ENCODE measurements at regions not wholly inside any gene's neighbourhood (a gene's known extent, or its start where the extent isn't known, plus 50 kb on each side); places are given as distances from the start of the nearest gene placed in this dataset.

- no peaks in the 10 kb centered on the region for H3K4me1 ChIP-seq (ENCODE audit: control insufficient read depth, low read length)
- H3K4me3 ChIP-seq (ENCODE audit: low read length) = no peak overlapping the region
- H3K79me2 ChIP-seq (ENCODE audit: control insufficient read depth, low read length) = no peaks in the 10 kb centered on the region
- no peaks in the 10 kb centered on the region for H3F3A ChIP-seq (ENCODE audit: control insufficient read depth, insufficient read depth)
- H3K27me3 ChIP-seq (ENCODE audit: control insufficient read depth, low read length) = no peaks in the 10 kb centered on the region
- H3K4me2 ChIP-seq (ENCODE audit: low read length) = no peak overlapping the region
- TF ChIP-seq CTCF (IDR thresholded peaks at IDR 0.05; ENCODE audit: low read depth, low read length, poor library complexity, severe bottlenecking) (no peak), EZH2phosphoT487 (IDR thresholded peaks at IDR 0.05; ENCODE audit: borderline replicate concordance, low read length) (no peak)
- H3K36me3 ChIP-seq (ENCODE audit: control insufficient read depth, low read length) = no peaks in the 10 kb centered on the region
- no peaks in the 10 kb centered on the region for H3K9me3 ChIP-seq (ENCODE audit: control insufficient read depth, insufficient read depth, low read length)
- H3K27ac ChIP-seq (ENCODE audit: low read depth, low read length) = no peak overlapping the region
- H3K9me2 ChIP-seq (replicated peaks; ENCODE audit: control insufficient read depth, low read length) = no peaks in the 10 kb centered on the region
- no peaks in the 10 kb centered on the region for H4K20me1 ChIP-seq (ENCODE audit: control insufficient read depth, insufficient read depth, low read depth, low read length)
Measured at GRCh38 chr10:8776926-8777622, 722.6 kb downstream of the GATA3 start.

- H3K27ac ChIP-seq (ENCODE audit: low read depth, low read length) = no peak overlapping the region
- H3F3A ChIP-seq (ENCODE audit: control insufficient read depth, insufficient read depth) = no peaks in the 10 kb centered on the region
Measured at GRCh38 chr10:8778713-8779112, 724.2 kb downstream of the GATA3 start.

GRCh38 chr10:8787649-8788048 is 733.2 kb downstream of the GATA3 start:
- Histone ChIP-seq H3K9me2 (replicated peaks; ENCODE audit: control insufficient read depth, low read length) (no peaks in the 10 kb centered on the region), H3K36me3 (ENCODE audit: control insufficient read depth, low read length) (no peaks in the 10 kb centered on the region), H3K4me3 (ENCODE audit: low read length) (no peak overlapping the region), H4K20me1 (ENCODE audit: control insufficient read depth, insufficient read depth, low read depth, low read length) (no peaks in the 10 kb centered on the region), H3K79me2 (ENCODE audit: control insufficient read depth, low read length) (no peaks in the 10 kb centered on the region), H3K27ac (ENCODE audit: low read depth, low read length) (no peak overlapping the region), H3K27me3 (ENCODE audit: control insufficient read depth, low read length) (no peaks in the 10 kb centered on the region), H3K4me2 (ENCODE audit: low read length) (no peak overlapping the region), H3K4me1 (ENCODE audit: control insufficient read depth, low read length) (no peaks in the 10 kb centered on the region), H3F3A (ENCODE audit: control insufficient read depth, insufficient read depth) (no peaks in the 10 kb centered on the region), H3K9me3 (ENCODE audit: control insufficient read depth, insufficient read depth, low read length) (0 out of 2 replicates have a peak, but pooled peaks cover 4% of the 10 kb centered on the region)
- TF ChIP-seq EZH2phosphoT487 (IDR thresholded peaks at IDR 0.05; ENCODE audit: borderline replicate concordance, low read length) = no peak

More at GRCh38 chr10:8778713-8779112, 724.2 kb downstream of the GATA3 start:
- Histone ChIP-seq H3K79me2 (ENCODE audit: control insufficient read depth, low read length) (no peaks in the 10 kb centered on the region), H3K36me3 (ENCODE audit: control insufficient read depth, low read length) (no peaks in the 10 kb centered on the region), H3K4me3 (ENCODE audit: low read length) (no peak overlapping the region), H3K27me3 (ENCODE audit: control insufficient read depth, low read length) (no peaks in the 10 kb centered on the region), H4K20me1 (ENCODE audit: control insufficient read depth, insufficient read depth, low read depth, low read length) (no peaks in the 10 kb centered on the region), H3K4me1 (ENCODE audit: control insufficient read depth, low read length) (no peaks in the 10 kb centered on the region), H3K9me2 (replicated peaks; ENCODE audit: control insufficient read depth, low read length) (no peaks in the 10 kb centered on the region), H3K9me3 (ENCODE audit: control insufficient read depth, insufficient read depth, low read length) (no peaks in the 10 kb centered on the region), H3K4me2 (ENCODE audit: low read length) (no peak overlapping the region)
- TF ChIP-seq EZH2phosphoT487 (IDR thresholded peaks at IDR 0.05; ENCODE audit: borderline replicate concordance, low read length) (no peak), CTCF (IDR thresholded peaks at IDR 0.05; ENCODE audit: low read depth, low read length, poor library complexity, severe bottlenecking) (no peak)

GRCh38 chr10:8790390-8790789 is 735.9 kb downstream of the GATA3 start:
- no peaks in the 10 kb centered on the region for H3K36me3 ChIP-seq (ENCODE audit: control insufficient read depth, low read length)
- no peaks in the 10 kb centered on the region for H3F3A ChIP-seq (ENCODE audit: control insufficient read depth, insufficient read depth)
- no peaks in the 10 kb centered on the region for H3K9me2 ChIP-seq (replicated peaks; ENCODE audit: control insufficient read depth, low read length)
- no peak overlapping the region for H3K27ac ChIP-seq (ENCODE audit: low read depth, low read length)
- H3K4me1 ChIP-seq (ENCODE audit: control insufficient read depth, low read length) = no peaks in the 10 kb centered on the region
- H3K4me2 ChIP-seq (ENCODE audit: low read length) = no peak overlapping the region
- no peaks in the 10 kb centered on the region for H3K27me3 ChIP-seq (ENCODE audit: control insufficient read depth, low read length)
- 0 out of 2 replicates have a peak, but pooled peaks cover 4% of the 10 kb centered on the region for H3K9me3 ChIP-seq (ENCODE audit: control insufficient read depth, insufficient read depth, low read length)
- H3K79me2 ChIP-seq (ENCODE audit: control insufficient read depth, low read length) = no peaks in the 10 kb centered on the region
- TF ChIP-seq CTCF (IDR thresholded peaks at IDR 0.05; ENCODE audit: low read depth, low read length, poor library complexity, severe bottlenecking) (no peak), EZH2phosphoT487 (IDR thresholded peaks at IDR 0.05; ENCODE audit: borderline replicate concordance, low read length) (no peak)
- no peaks in the 10 kb centered on the region for H4K20me1 ChIP-seq (ENCODE audit: control insufficient read depth, insufficient read depth, low read depth, low read length)
- no peak overlapping the region for H3K4me3 ChIP-seq (ENCODE audit: low read length)

Measured in DOHH2 (cell line).